ENCODE measurements at regions not wholly inside any gene's neighbourhood (a gene's known extent, or its start where the extent isn't known, plus 50 kb on each side); places are given as distances from the start of the nearest gene placed in this dataset.

DNA sequence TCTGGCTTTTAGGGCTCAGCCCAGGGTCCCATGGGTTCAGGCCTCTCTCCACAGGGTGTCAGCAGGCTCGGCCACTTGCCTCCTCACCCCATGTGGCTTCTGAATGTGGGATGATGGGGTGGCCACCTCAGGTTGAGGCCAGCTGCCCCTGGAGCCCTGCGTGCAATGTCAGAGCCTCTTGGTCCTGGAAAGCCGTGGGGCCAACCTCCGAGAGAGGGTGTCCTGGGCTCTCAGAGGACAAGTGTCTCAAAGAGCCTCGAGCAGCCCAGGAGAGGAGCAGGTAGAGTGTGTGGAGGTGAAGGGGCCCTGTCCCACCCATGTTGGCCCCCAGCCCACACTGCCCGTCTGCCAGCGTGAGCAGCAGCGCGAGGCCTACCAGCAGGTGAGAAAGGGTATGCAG is 86.0 kb downstream of the PLXNA1 start:
- TF ChIP-seq, protein P1, sequence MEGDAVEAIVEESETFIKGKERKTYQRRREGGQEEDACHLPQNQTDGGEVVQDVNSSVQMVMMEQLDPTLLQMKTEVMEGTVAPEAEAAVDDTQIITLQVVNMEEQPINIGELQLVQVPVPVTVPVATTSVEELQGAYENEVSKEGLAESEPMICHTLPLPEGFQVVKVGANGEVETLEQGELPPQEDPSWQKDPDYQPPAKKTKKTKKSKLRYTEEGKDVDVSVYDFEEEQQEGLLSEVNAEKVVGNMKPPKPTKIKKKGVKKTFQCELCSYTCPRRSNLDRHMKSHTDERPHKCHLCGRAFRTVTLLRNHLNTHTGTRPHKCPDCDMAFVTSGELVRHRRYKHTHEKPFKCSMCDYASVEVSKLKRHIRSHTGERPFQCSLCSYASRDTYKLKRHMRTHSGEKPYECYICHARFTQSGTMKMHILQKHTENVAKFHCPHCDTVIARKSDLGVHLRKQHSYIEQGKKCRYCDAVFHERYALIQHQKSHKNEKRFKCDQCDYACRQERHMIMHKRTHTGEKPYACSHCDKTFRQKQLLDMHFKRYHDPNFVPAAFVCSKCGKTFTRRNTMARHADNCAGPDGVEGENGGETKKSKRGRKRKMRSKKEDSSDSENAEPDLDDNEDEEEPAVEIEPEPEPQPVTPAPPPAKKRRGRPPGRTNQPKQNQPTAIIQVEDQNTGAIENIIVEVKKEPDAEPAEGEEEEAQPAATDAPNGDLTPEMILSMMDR (IDR thresholded peaks at IDR 0.05; ENCODE audit: insufficient read depth, low read depth, low read length, missing control alignments), result no peak
- no peak overlapping the region for H3K4me3 ChIP-seq (ENCODE audit: low read depth, low read length)
- no peak for DNase-seq (ENCODE audit: low read depth)

DNA sequence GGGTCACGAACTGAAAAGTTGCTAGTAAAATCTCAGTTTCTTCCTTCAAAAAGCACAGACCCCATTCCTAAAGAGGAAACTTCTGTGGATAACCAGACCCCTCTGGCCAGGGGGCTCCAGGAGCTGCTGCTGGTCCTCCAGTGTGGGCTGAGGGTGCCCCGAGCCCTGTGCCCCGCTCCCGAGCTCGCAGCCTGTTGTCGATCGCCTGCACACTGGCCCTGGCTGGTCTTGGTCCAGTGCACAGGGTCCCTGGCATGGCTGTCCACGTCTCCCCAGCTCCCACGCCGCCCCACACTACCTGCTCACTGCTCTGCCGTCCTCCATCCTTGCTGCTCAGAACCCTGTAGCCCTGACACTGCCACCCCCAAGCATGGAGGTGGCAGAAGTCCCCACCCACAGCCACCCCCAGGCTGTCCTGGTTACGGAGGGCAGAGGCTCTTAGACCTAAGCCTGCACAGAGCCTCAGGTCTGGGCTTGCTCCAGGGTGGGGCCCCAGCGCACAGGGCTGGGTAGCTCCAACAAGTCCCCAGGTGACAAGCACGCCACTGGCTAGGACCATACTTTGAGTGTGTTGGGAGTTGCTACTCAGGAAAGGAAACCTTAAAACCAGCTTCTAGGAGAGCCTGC is 87.0 kb downstream of the PLXNA1 start:
- DNase-seq (ENCODE audit: low read depth), result no peak
- TF ChIP-seq, protein P1 (IDR thresholded peaks at IDR 0.05; ENCODE audit: insufficient read depth, low read depth, low read length, missing control alignments), result no peak

GRCh38 chr3:127070776-127071175 is 87.9 kb downstream of the PLXNA1 start:
- no peak for DNase-seq (ENCODE audit: low read depth)
- TF ChIP-seq, protein P1 (IDR thresholded peaks at IDR 0.05; ENCODE audit: insufficient read depth, low read depth, low read length, missing control alignments), result no peak
- no peak overlapping the region for H3K4me3 ChIP-seq (ENCODE audit: low read depth, low read length)

More for the DNA sequence above, 87.0 kb downstream of the PLXNA1 start:
- H3K4me3 ChIP-seq (ENCODE audit: low read depth, low read length), result no peak overlapping the region

GRCh38 chr3:127071597-127072001 is 88.7 kb downstream of the PLXNA1 start:
- TF ChIP-seq, protein P1 (IDR thresholded peaks at IDR 0.05; ENCODE audit: insufficient read depth, low read depth, low read length, missing control alignments), result no peak
- no peak for DNase-seq (ENCODE audit: low read depth)
- no peak overlapping the region for H3K4me3 ChIP-seq (ENCODE audit: low read depth, low read length)

DNA sequence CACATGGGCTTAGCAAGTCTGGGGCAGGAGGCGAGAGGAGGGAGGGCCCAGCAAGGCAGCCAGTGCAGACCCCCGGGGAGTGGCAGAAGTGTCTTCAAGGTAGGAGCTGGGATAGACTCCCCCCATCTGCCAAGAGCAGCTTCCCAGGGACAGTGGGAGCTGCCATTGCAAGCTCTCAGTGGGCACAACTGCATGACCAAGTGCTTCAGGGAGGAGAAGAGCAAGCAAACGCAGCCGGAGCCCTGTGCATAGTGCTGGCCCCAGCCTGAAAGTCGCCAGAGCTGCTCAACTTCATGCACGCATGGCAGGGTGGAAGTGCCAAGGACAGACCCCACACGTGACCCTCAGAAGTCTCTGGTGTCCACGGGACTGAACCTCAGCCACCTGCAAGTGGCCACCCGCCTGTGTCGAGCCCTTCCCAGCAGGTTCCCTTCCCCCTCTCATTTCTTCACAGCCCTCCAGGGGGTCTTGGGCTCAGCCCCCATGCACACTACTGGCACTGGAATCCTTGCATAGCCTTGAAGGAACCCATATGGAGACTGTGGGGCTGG is 89.4 kb downstream of the PLXNA1 start:
- H3K4me3 ChIP-seq (ENCODE audit: low read depth, low read length), result no peak overlapping the region
- no peak for DNase-seq (ENCODE audit: low read depth)
- TF ChIP-seq, protein P1 (IDR thresholded peaks at IDR 0.05; ENCODE audit: insufficient read depth, low read depth, low read length, missing control alignments), result no peak

DNA sequence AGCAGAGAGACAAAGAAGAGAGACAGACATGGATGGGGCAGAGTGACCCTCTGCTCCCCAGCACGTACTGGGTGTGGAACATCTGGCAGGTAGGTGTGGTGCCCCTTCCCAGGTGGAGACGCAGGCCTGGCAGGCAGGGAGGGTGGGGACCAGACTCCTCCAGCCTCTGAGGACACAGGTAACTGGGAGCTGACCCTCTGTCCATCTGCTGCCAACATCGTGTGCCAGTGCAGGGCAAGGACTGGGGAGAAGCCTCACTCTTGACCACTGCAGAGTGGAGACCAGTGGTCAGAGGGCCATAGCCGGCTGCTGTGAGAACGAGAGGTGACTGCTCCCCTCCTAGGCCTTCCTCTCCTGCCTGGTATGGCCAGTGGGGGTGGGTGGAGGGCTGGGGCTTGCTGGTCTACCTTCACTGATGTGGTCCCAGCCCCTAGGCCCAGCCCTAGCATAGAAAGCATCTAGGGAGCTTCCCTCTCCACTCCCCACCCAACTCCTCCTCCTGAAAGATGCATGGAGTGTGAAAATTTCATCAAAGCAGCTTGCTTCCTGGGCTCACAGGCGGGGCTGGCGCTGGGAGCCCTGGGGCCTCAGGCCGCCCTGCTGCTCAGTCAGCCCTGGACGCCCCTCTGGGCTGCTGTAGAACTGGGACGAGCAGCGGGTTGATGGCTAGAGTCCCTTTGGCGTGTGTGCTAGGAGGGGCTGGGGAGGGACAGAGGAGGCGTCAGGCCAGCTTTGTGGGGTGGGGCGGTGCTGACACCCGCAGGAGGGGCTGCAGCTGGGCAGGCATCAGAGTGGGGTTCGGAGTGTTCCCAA is 90.3 kb downstream of the PLXNA1 start:
- TF ChIP-seq, protein P1 (IDR thresholded peaks at IDR 0.05; ENCODE audit: insufficient read depth, low read depth, low read length, missing control alignments), result no peak
- DNase-seq (ENCODE audit: low read depth), result no peak
- no peak overlapping the region for H3K4me3 ChIP-seq (ENCODE audit: low read depth, low read length)

Measured in GM12865 (cell line).